Kidney epithelial cell (primary cell): ENCODE measurements at regions not wholly inside any gene's neighbourhood (a gene's known extent, or its start where the extent isn't known, plus 50 kb on each side); places are given as distances from the start of the nearest gene placed in this dataset.
"Not testable (repeated sequence)": the region's sequence is repeated elsewhere in the genome, so short reads cannot be mapped to it uniquely, and the experiment has no call there.

ENCODE experiments used
- DNase-seq: peaks from one replicate; pipeline ENCODE4 v3.0.0-alpha.2; 2010; ENCODE audit warnings: low read depth
- H3K27me3 ChIP-seq: 2 replicates; pipeline ENCODE4 v1.6.0; 2011; ENCODE audit warnings: low read length; ENCODE audit not compliant: control insufficient read depth, insufficient read depth
- H3K36me3 ChIP-seq: 2 replicates; pipeline ENCODE4 v1.5.1; 2011; ENCODE audit warnings: low read length; ENCODE audit not compliant: control insufficient read depth, insufficient read depth
- H3K4me3 ChIP-seq: 2 replicates; pipeline ENCODE4 v1.5.1; 2011; ENCODE audit warnings: low read depth, mild to moderate bottlenecking, control low read depth, low read length

DNA sequence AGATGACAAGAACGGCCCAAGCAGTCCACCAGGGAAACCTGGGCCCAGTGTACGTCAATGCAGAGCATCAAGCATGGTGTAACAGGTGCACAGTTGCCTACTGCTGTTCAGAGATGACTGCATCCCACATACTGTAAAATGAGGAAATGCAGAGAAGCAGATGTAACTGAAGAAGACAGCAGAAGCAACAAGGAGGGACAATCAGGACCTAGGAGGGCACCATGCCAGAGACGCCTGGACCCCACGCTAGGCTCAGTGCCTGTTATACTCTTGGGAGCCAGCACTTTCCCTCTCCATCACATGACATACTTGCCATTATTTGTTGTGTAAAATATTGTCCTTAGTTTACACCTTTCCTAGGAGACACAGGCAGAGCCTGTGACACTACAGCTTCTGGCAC, 57.6 kb upstream of the ZNG1F start:
- H3K27me3 ChIP-seq, H3K4me3 ChIP-seq, H3K36me3 ChIP-seq, DNase-seq: not testable (repeated sequence)
